Smooth muscle cell (in vitro differentiated cells): ENCODE measurements at regions not wholly inside any gene's neighbourhood (a gene's known extent, or its start where the extent isn't known, plus 50 kb on each side); places are given as distances from the start of the nearest gene placed in this dataset.

Experiments
- DNase-seq: peaks from one replicate; lab custom pipeline; 2025; ENCODE audit not compliant: unreplicated experiment; lab: John Stamatoyannopoulos, UW
- H2AFZ ChIP-seq: fragments of 200-600 bp; sonication (generic); 2 replicates; pipeline ENCODE4 v1.6.0; 2016; ENCODE audit warnings: antibody characterized with exemption, low read depth, mild to moderate bottlenecking
- H3F3A ChIP-seq: fragments of 200-600 bp; sonication (generic); 2 replicates; pipeline ENCODE4 v1.6.0; 2017; ENCODE audit warnings: antibody characterized with exemption, low read depth
- H3K27ac ChIP-seq: fragments of 200-600 bp; sonication (generic); 2 replicates; pipeline ENCODE4 v1.5.1; 2016; ENCODE audit warnings: low read depth, mild to moderate bottlenecking
- H3K27me3 ChIP-seq: fragments of 200-600 bp; sonication (generic); 2 replicates; pipeline ENCODE4 v1.6.1; 2016; ENCODE audit warnings: low read depth, mild to moderate bottlenecking
- H3K36me3 ChIP-seq: fragments of 200-600 bp; sonication (generic); 2 replicates; pipeline ENCODE4 v1.5.1; 2016; ENCODE audit warnings: low read depth
- H3K4me1 ChIP-seq: fragments of 200-600 bp; sonication (generic); 2 replicates; pipeline ENCODE4 v1.5.1; 2016; ENCODE audit warnings: low read depth
- H3K4me2 ChIP-seq: fragments of 200-600 bp; sonication (generic); 2 replicates; pipeline ENCODE4 v1.6.0; 2016; ENCODE audit warnings: mild to moderate bottlenecking
- H3K4me3 ChIP-seq: fragments of 200-600 bp; sonication (generic); 2 replicates; pipeline ENCODE4 v1.5.1; 2016; ENCODE audit warnings: mild to moderate bottlenecking
- H3K79me2 ChIP-seq: fragments of 200-600 bp; sonication (generic); 2 replicates; pipeline ENCODE4 v1.6.0; 2016; ENCODE audit warnings: low read depth, mild to moderate bottlenecking
- H3K9ac ChIP-seq: fragments of 200-600 bp; sonication (generic); 2 replicates; pipeline ENCODE4 v1.6.0; 2016; ENCODE audit warnings: low read depth
- H3K9me3 ChIP-seq: fragments of 200-600 bp; sonication (generic); replicated peaks from 2 replicates; pipeline ENCODE4 v1.5.1; 2016; ENCODE audit warnings: low read depth
- H4K20me1 ChIP-seq: fragments of 200-600 bp; sonication (generic); 2 replicates; pipeline ENCODE4 v1.6.0; 2016; ENCODE audit warnings: low read depth
- CTCF ChIP-seq: fragments of 200-600 bp; sonication (generic); IDR thresholded peaks from 2 replicates; pipeline ENCODE4 v1.5.1; 2017; ENCODE audit warnings: borderline replicate concordance, mild to moderate bottlenecking, antibody characterized with exemption; ENCODE audit not compliant: insufficient read depth, poor library complexity, severe bottlenecking
- WGBS: methylation state at CpG from one replicate; pipeline ENCODE4 v1.1.7; 2016; ENCODE audit warnings: low lambda C conversion rate; 5-methylcytosine and 5-hydroxymethylcytosine counted together

GRCh38 chr5:158385982-158386381 lies 527.0 kb upstream of the CLINT1 start:
- Histone ChIP-seq H3F3A (peaks cover 33% of the 10 kb centered on the region), H3K36me3 (no peaks in the 10 kb centered on the region), H3K79me2 (no peaks in the 10 kb centered on the region), H3K4me2 (no peak overlapping the region), H3K4me1 (peaks cover 13% of the 10 kb centered on the region), H3K9ac (no peak overlapping the region), H4K20me1 (no peaks in the 10 kb centered on the region), H3K4me3 (no peak overlapping the region), H3K27me3 (no peaks in the 10 kb centered on the region), H3K9me3 (no peaks in the 10 kb centered on the region), H3K27ac (peak overlapping the region; percentile 87), H2AFZ (no peak overlapping the region)
- no peak for DNase-seq
- WGBS, result 97% methylated on average over 3 of the region's 3 CpGs
- TF ChIP-seq CTCF, result no peak

GRCh38 chr5:158384535-158385481 lies 525.9 kb upstream of the CLINT1 start:
- peaks cover 13% of the 10 kb centered on the region for H3K4me1 ChIP-seq
- TF ChIP-seq CTCF, result no peak
- H4K20me1 ChIP-seq, result no peaks in the 10 kb centered on the region
- H3K4me3 ChIP-seq, result no peak overlapping the region
- no peak overlapping the region for H2AFZ ChIP-seq
- peaks cover 35% of the 10 kb centered on the region for H3F3A ChIP-seq
- peak overlapping the region; percentile 19 for H3K4me2 ChIP-seq
- H3K36me3 ChIP-seq, result no peaks in the 10 kb centered on the region
- no peaks in the 10 kb centered on the region for H3K27me3 ChIP-seq
- H3K79me2 ChIP-seq, result no peaks in the 10 kb centered on the region
- no peak for DNase-seq
- H3K9ac ChIP-seq, result peak overlapping the region; percentile 32
- 54% methylated on average over 1 of the region's 1 CpG for WGBS
- peak overlapping the region; percentile 87 for H3K27ac ChIP-seq
- H3K9me3 ChIP-seq, result no peaks in the 10 kb centered on the region

GRCh38 chr5:158383486-158383885 lies 524.5 kb upstream of the CLINT1 start:
- Histone ChIP-seq H3K9me3 (no peaks in the 10 kb centered on the region), H3K4me2 (peak overlapping the region; percentile 55), H3F3A (peaks cover 35% of the 10 kb centered on the region), H3K36me3 (no peaks in the 10 kb centered on the region), H3K27ac (peak overlapping the region; percentile 90), H3K9ac (no peak overlapping the region), H3K4me3 (no peak overlapping the region), H3K4me1 (peaks cover 21% of the 10 kb centered on the region), H2AFZ (no peak overlapping the region), H3K27me3 (no peaks in the 10 kb centered on the region), H4K20me1 (no peaks in the 10 kb centered on the region), H3K79me2 (no peaks in the 10 kb centered on the region)
- no peak for DNase-seq
- 78% methylated on average over 1 of the region's 1 CpG for WGBS
- TF ChIP-seq CTCF, result no peak
